Osteocyte (in vitro differentiated cells): ENCODE measurements at regions not wholly inside any gene's neighbourhood (a gene's known extent, or its start where the extent isn't known, plus 50 kb on each side); places are given as distances from the start of the nearest gene placed in this dataset.

Experiments used
- DNase-seq: peaks from one replicate; pipeline ENCODE4 v3.0.0; 2021; ENCODE audit warnings: mixed read lengths; ENCODE audit not compliant: unreplicated experiment; ENCODE audit errors: extremely low spot score
- H3K27ac Mint-ChIP-seq: one replicate; pipeline ENCODE4 v1.8.0; 2021; ENCODE audit warnings: mild to moderate bottlenecking, mixed read lengths; ENCODE audit not compliant: unreplicated experiment
- H3K27me3 Mint-ChIP-seq: one replicate; pipeline ENCODE4 v1.8.0; 2021; ENCODE audit warnings: mixed read lengths; ENCODE audit not compliant: unreplicated experiment
- H3K36me3 Mint-ChIP-seq: one replicate; pipeline ENCODE4 v1.8.0; 2021; ENCODE audit warnings: mixed read lengths; ENCODE audit not compliant: unreplicated experiment
- H3K4me1 Mint-ChIP-seq: one replicate; pipeline ENCODE4 v1.8.0; 2021; ENCODE audit warnings: mixed read lengths; ENCODE audit not compliant: unreplicated experiment
- H3K4me3 Mint-ChIP-seq: one replicate; pipeline ENCODE4 v1.8.0; 2021; ENCODE audit warnings: mild to moderate bottlenecking, moderate library complexity, mixed read lengths; ENCODE audit not compliant: unreplicated experiment
- H3K9me3 Mint-ChIP-seq: one replicate; pipeline ENCODE4 v1.8.0; 2021; ENCODE audit warnings: mixed read lengths; ENCODE audit not compliant: unreplicated experiment
- CTCF ChIP-seq: fragments of 200-600 bp; sonication (generic); IDR thresholded peaks from 2 replicates; pipeline ENCODE4 v1.5.0; 2021; ENCODE audit warnings: antibody characterized with exemption, mild to moderate bottlenecking, moderate library complexity

GRCh38 chr6:93989630-93990029 is 570.3 kb upstream of the EPHA7 start:
- no peaks in the 10 kb centered on the region for H3K27me3 Mint-ChIP-seq
- peaks cover 69% of the 10 kb centered on the region for H3K4me1 Mint-ChIP-seq
- no peak for TF ChIP-seq CTCF
- DNase-seq, result no peak
- no peak overlapping the region for H3K4me3 Mint-ChIP-seq
- H3K9me3 Mint-ChIP-seq, result peaks cover 24% of the 10 kb centered on the region
- no peak overlapping the region for H3K27ac Mint-ChIP-seq
- H3K36me3 Mint-ChIP-seq, result peaks cover 6% of the 10 kb centered on the region

- H3K4me3 Mint-ChIP-seq, result no peak overlapping the region
- H3K27ac Mint-ChIP-seq, result peak overlapping the region; percentile 77
- peaks cover 61% of the 10 kb centered on the region for H3K4me1 Mint-ChIP-seq
- TF ChIP-seq CTCF, result no peak
- peaks cover 4% of the 10 kb centered on the region for H3K36me3 Mint-ChIP-seq
- no peaks in the 10 kb centered on the region for H3K27me3 Mint-ChIP-seq
- DNase-seq, result no peak
- peaks cover 24% of the 10 kb centered on the region for H3K9me3 Mint-ChIP-seq
Measured at GRCh38 chr6:93985953-93986352, 566.6 kb upstream of the EPHA7 start.

GRCh38 chr6:93975159-93975558 is 555.8 kb upstream of the EPHA7 start:
- peaks cover 4% of the 10 kb centered on the region for H3K9me3 Mint-ChIP-seq
- no peaks in the 10 kb centered on the region for H3K27me3 Mint-ChIP-seq
- DNase-seq, result no peak
- H3K4me1 Mint-ChIP-seq, result peaks cover 35% of the 10 kb centered on the region
- H3K4me3 Mint-ChIP-seq, result no peak overlapping the region
- no peak for TF ChIP-seq CTCF
- H3K27ac Mint-ChIP-seq, result no peak overlapping the region
- peaks cover 12% of the 10 kb centered on the region for H3K36me3 Mint-ChIP-seq

GRCh38 chr6:93974332-93974731 is 555.0 kb upstream of the EPHA7 start:
- Mint-ChIP-seq H3K36me3 (peaks cover 9% of the 10 kb centered on the region), H3K4me3 (no peak overlapping the region), H3K27ac (peak overlapping the region; percentile 40), H3K9me3 (peaks cover 4% of the 10 kb centered on the region), H3K27me3 (no peaks in the 10 kb centered on the region), H3K4me1 (peaks cover 35% of the 10 kb centered on the region)
- no peak for DNase-seq
- TF ChIP-seq CTCF, result no peak

GRCh38 chr6:93972791-93973190 is 553.4 kb upstream of the EPHA7 start:
- Mint-ChIP-seq H3K36me3 (peaks cover 5% of the 10 kb centered on the region), H3K27ac (peak overlapping the region; percentile 77), H3K4me1 (peaks cover 30% of the 10 kb centered on the region), H3K27me3 (no peaks in the 10 kb centered on the region), H3K4me3 (no peak overlapping the region), H3K9me3 (peaks cover 4% of the 10 kb centered on the region)
- DNase-seq, result no peak
- no peak for TF ChIP-seq CTCF
